ENCODE measurements at regions not wholly inside any gene's neighbourhood (a gene's known extent, or its start where the extent isn't known, plus 50 kb on each side); places are given as distances from the start of the nearest gene placed in this dataset.

- peaks cover 11% of the 10 kb centered on the region for H3K9me3 ChIP-seq (ENCODE audit: insufficient read depth, low read depth, low read length)
- no peak overlapping the region for H3K27ac ChIP-seq (ENCODE audit: low read depth, low read length)
- WGBS, result 94% methylated on average over 10 of the region's 11 CpGs
- no peaks in the 10 kb centered on the region for H3K36me3 ChIP-seq (ENCODE audit: insufficient read depth, low read length)
- H3K4me3 ChIP-seq (ENCODE audit: low read length), result no peak overlapping the region
- H3K9ac ChIP-seq (ENCODE audit: low read depth, low read length), result no peak overlapping the region
- H3K4me1 ChIP-seq (ENCODE audit: insufficient read depth, low read length), result peaks cover 16% of the 10 kb centered on the region
- H3K27me3 ChIP-seq (ENCODE audit: insufficient read depth, low read length), result no peaks in the 10 kb centered on the region
These were observed 81.2 kb downstream of the ADRA2C start for GRCh38 chr4:3847211-3847940.

- no peaks in the 10 kb centered on the region for H3K27me3 ChIP-seq (ENCODE audit: insufficient read depth, low read length)
- peaks cover 11% of the 10 kb centered on the region for H3K9me3 ChIP-seq (ENCODE audit: insufficient read depth, low read depth, low read length)
- peaks cover 9% of the 10 kb centered on the region; the same call in 1 of the 2 replicates for H3K4me1 ChIP-seq (ENCODE audit: insufficient read depth, low read length)
- no peak overlapping the region for H3K9ac ChIP-seq (ENCODE audit: low read depth, low read length)
- no peaks in the 10 kb centered on the region for H3K36me3 ChIP-seq (ENCODE audit: insufficient read depth, low read length)
- WGBS, result 98% methylated on average over 5 of the region's 5 CpGs
- H3K4me3 ChIP-seq (ENCODE audit: low read length), result no peak overlapping the region
- H3K27ac ChIP-seq (ENCODE audit: low read depth, low read length), result no peak overlapping the region
These were observed 82.1 kb downstream of the ADRA2C start for GRCh38 chr4:3848323-3848722.

- Histone ChIP-seq H3K36me3 (ENCODE audit: insufficient read depth, low read length) (no peaks in the 10 kb centered on the region), H3K27me3 (ENCODE audit: insufficient read depth, low read length) (no peaks in the 10 kb centered on the region), H3K9me3 (ENCODE audit: insufficient read depth, low read depth, low read length) (peaks cover 11% of the 10 kb centered on the region), H3K9ac (ENCODE audit: low read depth, low read length) (no peak overlapping the region), H3K27ac (ENCODE audit: low read depth, low read length) (no peak overlapping the region), H3K4me1 (ENCODE audit: insufficient read depth, low read length) (peaks cover 9% of the 10 kb centered on the region; the same call in 1 of the 2 replicates), H3K4me3 (ENCODE audit: low read length) (no peak overlapping the region)
These were observed 83.0 kb downstream of the ADRA2C start for GRCh38 chr4:3849140-3849539.

- 93% methylated on average over 1 of the region's 1 CpG for WGBS
- H3K9me3 ChIP-seq (ENCODE audit: insufficient read depth, low read depth, low read length), result peaks cover 11% of the 10 kb centered on the region
- H3K27ac ChIP-seq (ENCODE audit: low read depth, low read length), result no peak overlapping the region
- H3K36me3 ChIP-seq (ENCODE audit: insufficient read depth, low read length), result no peaks in the 10 kb centered on the region
- H3K27me3 ChIP-seq (ENCODE audit: insufficient read depth, low read length), result no peaks in the 10 kb centered on the region
- peaks cover 9% of the 10 kb centered on the region; the same call in 1 of the 2 replicates for H3K4me1 ChIP-seq (ENCODE audit: insufficient read depth, low read length)
- H3K4me3 ChIP-seq (ENCODE audit: low read length), result no peak overlapping the region
- H3K9ac ChIP-seq (ENCODE audit: low read depth, low read length), result no peak overlapping the region
These were observed 83.9 kb downstream of the ADRA2C start for GRCh38 chr4:3850128-3850527.

GRCh38 chr4:3851211-3851610 lies 85.0 kb downstream of the ADRA2C start:
- H3K27me3 ChIP-seq (ENCODE audit: insufficient read depth, low read length), result no peaks in the 10 kb centered on the region
- no peak overlapping the region for H3K9ac ChIP-seq (ENCODE audit: low read depth, low read length)
- no peak overlapping the region for H3K4me3 ChIP-seq (ENCODE audit: low read length)
- 27% methylated on average over 6 of the region's 6 CpGs for WGBS
- peaks cover 9% of the 10 kb centered on the region; the same call in 1 of the 2 replicates for H3K4me1 ChIP-seq (ENCODE audit: insufficient read depth, low read length)
- peaks cover 11% of the 10 kb centered on the region for H3K9me3 ChIP-seq (ENCODE audit: insufficient read depth, low read depth, low read length)
- H3K36me3 ChIP-seq (ENCODE audit: insufficient read depth, low read length), result no peaks in the 10 kb centered on the region
- H3K27ac ChIP-seq (ENCODE audit: low read depth, low read length), result no peak overlapping the region

- H3K27ac ChIP-seq (ENCODE audit: low read depth, low read length), result no peak overlapping the region
- H3K27me3 ChIP-seq (ENCODE audit: insufficient read depth, low read length), result no peaks in the 10 kb centered on the region; the same call in 1 of the 2 replicates
- H3K9me3 ChIP-seq (ENCODE audit: insufficient read depth, low read depth, low read length), result peaks cover 11% of the 10 kb centered on the region
These were observed 85.7 kb downstream of the ADRA2C start for GRCh38 chr4:3851881-3852280.

DNA sequence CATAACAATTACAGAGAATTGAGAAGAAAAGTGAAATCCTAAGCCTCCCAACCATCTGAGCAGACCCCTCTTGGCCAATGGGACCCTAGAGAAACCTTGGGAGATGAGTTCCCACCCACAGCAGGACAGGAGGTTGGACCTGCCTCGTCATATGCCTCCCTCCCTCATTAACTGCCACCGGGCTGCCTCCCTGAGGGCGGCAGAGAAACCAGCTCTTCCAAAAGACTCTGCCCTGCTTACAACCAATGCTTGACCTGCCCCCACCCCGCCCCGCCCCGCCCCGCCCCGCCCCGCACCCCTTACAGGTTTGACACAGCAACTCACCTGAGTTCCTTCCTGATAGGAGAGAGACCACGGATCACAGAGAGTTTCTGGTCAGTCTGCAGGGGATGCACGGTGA lies 86.1 kb downstream of the ADRA2C start:
- H3K27ac ChIP-seq (ENCODE audit: low read depth, low read length), result no peak overlapping the region
- no peaks in the 10 kb centered on the region; the same call in 1 of the 2 replicates for H3K27me3 ChIP-seq (ENCODE audit: insufficient read depth, low read length)
- peaks cover 9% of the 10 kb centered on the region; the same call in 1 of the 2 replicates for H3K4me1 ChIP-seq (ENCODE audit: insufficient read depth, low read length)
- no peak overlapping the region for H3K9ac ChIP-seq (ENCODE audit: low read depth, low read length)
- H3K9me3 ChIP-seq (ENCODE audit: insufficient read depth, low read depth, low read length), result peaks cover 11% of the 10 kb centered on the region
- H3K36me3 ChIP-seq (ENCODE audit: insufficient read depth, low read length), result no peaks in the 10 kb centered on the region
- no peak overlapping the region for H3K4me3 ChIP-seq (ENCODE audit: low read length)
- WGBS, result 83% methylated on average over 10 of the region's 11 CpGs

More at GRCh38 chr4:3851881-3852280, 85.7 kb downstream of the ADRA2C start:
- H3K36me3 ChIP-seq (ENCODE audit: insufficient read depth, low read length), result no peaks in the 10 kb centered on the region
- H3K4me3 ChIP-seq (ENCODE audit: low read length), result no peak overlapping the region
- WGBS, result 77% methylated on average over 10 of the region's 10 CpGs
- peaks cover 9% of the 10 kb centered on the region; the same call in 1 of the 2 replicates for H3K4me1 ChIP-seq (ENCODE audit: insufficient read depth, low read length)
- no peak overlapping the region for H3K9ac ChIP-seq (ENCODE audit: low read depth, low read length)

GRCh38 chr4:3852711-3853110 lies 86.5 kb downstream of the ADRA2C start:
- H3K9ac ChIP-seq (ENCODE audit: low read depth, low read length), result no peak overlapping the region
- WGBS, result 94% methylated on average over 3 of the region's 3 CpGs
- no peaks in the 10 kb centered on the region; the same call in 1 of the 2 replicates for H3K27me3 ChIP-seq (ENCODE audit: insufficient read depth, low read length)
- H3K9me3 ChIP-seq (ENCODE audit: insufficient read depth, low read depth, low read length), result peaks cover 11% of the 10 kb centered on the region
- H3K27ac ChIP-seq (ENCODE audit: low read depth, low read length), result no peak overlapping the region
- H3K36me3 ChIP-seq (ENCODE audit: insufficient read depth, low read length), result no peaks in the 10 kb centered on the region
- no peak overlapping the region for H3K4me3 ChIP-seq (ENCODE audit: low read length)
- H3K4me1 ChIP-seq (ENCODE audit: insufficient read depth, low read length), result peaks cover 9% of the 10 kb centered on the region; the same call in 1 of the 2 replicates

DNA sequence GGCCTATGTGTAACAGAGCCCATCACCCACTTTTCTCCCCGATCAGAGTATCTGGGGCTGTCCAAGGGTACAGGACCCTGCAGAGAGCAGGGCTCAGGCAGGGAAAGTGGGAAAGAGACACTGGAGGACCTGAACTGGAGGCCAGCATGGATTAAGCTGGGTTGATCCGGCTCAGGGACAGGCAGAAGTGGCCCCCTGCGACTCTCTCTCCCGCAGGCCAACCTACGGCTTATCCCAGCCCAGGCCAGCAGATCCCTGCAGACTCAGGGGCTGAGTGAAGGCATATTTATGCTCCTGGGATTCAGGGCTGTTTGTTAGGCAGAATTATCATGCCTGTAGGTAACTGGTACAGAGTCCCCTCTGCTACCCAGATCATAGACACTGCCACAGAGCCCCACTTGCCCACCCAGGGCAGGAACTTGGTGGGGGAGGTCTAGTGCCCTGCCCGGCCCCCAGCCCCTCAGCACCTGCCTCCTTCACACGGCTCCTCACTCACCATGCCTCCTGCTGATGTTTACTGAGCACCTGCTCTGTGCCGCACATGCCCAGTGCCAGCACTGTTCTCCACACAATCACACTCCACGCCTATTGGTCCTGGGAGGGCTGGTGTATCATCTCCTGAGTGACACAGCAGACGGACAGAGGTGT lies 87.3 kb downstream of the ADRA2C start:
- H3K27ac ChIP-seq (ENCODE audit: low read depth, low read length), result no peak overlapping the region
- no peaks in the 10 kb centered on the region; the same call in 1 of the 2 replicates for H3K27me3 ChIP-seq (ENCODE audit: insufficient read depth, low read length)
- no peaks in the 10 kb centered on the region for H3K36me3 ChIP-seq (ENCODE audit: insufficient read depth, low read length)
- 82% methylated on average over 10 of the region's 10 CpGs for WGBS
- no peak overlapping the region for H3K9ac ChIP-seq (ENCODE audit: low read depth, low read length)
- H3K9me3 ChIP-seq (ENCODE audit: insufficient read depth, low read depth, low read length), result peaks cover 11% of the 10 kb centered on the region
- no peak overlapping the region for H3K4me3 ChIP-seq (ENCODE audit: low read length)
- peaks cover 9% of the 10 kb centered on the region; the same call in 1 of the 2 replicates for H3K4me1 ChIP-seq (ENCODE audit: insufficient read depth, low read length)

DNA sequence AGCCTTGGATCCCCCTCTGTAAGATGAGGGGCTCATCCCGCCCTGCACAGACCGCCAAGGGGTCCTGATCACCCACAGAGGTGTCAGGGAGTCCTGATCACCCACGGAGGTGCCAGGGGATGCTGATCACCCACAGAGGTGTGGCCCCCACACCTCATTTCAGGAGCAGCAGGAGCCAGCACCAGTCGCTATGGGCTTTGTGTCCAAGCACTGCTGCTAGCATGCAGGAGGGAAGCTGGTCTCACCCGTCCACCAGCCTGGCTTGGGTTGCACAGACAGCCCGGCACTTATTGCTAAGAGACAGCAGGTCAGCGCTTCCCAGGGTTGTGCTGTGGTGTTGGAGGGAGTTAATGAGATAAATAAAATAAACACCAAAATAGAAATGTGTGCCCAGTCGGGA lies 88.5 kb downstream of the ADRA2C start:
- no peak overlapping the region for H3K27ac ChIP-seq (ENCODE audit: low read depth, low read length)
- no peak overlapping the region for H3K9ac ChIP-seq (ENCODE audit: low read depth, low read length)
- no peaks in the 10 kb centered on the region for H3K36me3 ChIP-seq (ENCODE audit: insufficient read depth, low read length)
- no peaks in the 10 kb centered on the region; the same call in 1 of the 2 replicates for H3K27me3 ChIP-seq (ENCODE audit: insufficient read depth, low read length)
- peaks cover 9% of the 10 kb centered on the region; the same call in 1 of the 2 replicates for H3K4me1 ChIP-seq (ENCODE audit: insufficient read depth, low read length)
- H3K4me3 ChIP-seq (ENCODE audit: low read length), result no peak overlapping the region
- 86% methylated on average over 8 of the region's 8 CpGs for WGBS
- H3K9me3 ChIP-seq (ENCODE audit: insufficient read depth, low read depth, low read length), result peaks cover 11% of the 10 kb centered on the region

DNA sequence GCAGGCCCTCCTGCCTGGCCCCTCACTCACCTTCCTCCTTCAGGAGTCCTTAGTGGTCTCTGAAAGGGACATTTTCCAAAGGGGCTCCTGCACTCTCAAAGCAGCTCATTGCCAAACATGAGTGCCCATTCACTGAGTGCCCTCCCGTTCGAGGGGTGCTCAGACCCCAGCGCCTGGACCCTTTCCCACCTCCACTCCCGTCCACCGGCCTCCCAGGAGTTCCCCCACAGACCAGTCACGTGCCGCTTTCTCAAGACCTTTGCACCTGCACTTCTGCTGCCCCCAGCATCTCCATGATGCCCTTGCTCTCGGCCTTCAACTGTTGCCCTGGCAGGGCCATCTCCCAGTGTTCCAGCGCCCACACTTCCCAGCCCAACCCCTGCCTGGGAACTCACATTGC lies 89.5 kb downstream of the ADRA2C start:
- Histone ChIP-seq H3K9me3 (ENCODE audit: insufficient read depth, low read depth, low read length) (peaks cover 3% of the 10 kb centered on the region; the same call in 1 of the 2 replicates), H3K36me3 (ENCODE audit: insufficient read depth, low read length) (no peaks in the 10 kb centered on the region), H3K9ac (ENCODE audit: low read depth, low read length) (no peak overlapping the region), H3K4me3 (ENCODE audit: low read length) (no peak overlapping the region), H3K27me3 (ENCODE audit: insufficient read depth, low read length) (no peaks in the 10 kb centered on the region; the same call in 1 of the 2 replicates), H3K4me1 (ENCODE audit: insufficient read depth, low read length) (peaks cover 9% of the 10 kb centered on the region; the same call in 1 of the 2 replicates), H3K27ac (ENCODE audit: low read depth, low read length) (no peak overlapping the region)
- WGBS, result 89% methylated on average over 9 of the region's 9 CpGs

Data from HUES64 (cell line).